ENCODE measurements at regions not wholly inside any gene's neighbourhood (a gene's known extent, or its start where the extent isn't known, plus 50 kb on each side); places are given as distances from the start of the nearest gene placed in this dataset.

GRCh38 chr1:164472841-164473240 lies 86.1 kb upstream of the PBX1 start:
- TF ChIP-seq CTCF (IDR thresholded peaks at IDR 0.05 in 4 of 5, conservative IDR thresholded peaks at IDR 0.05 in 1 of 5) (no peak), POLR2A (IDR thresholded peaks at IDR 0.05) (no peak)

Measured in gastrocnemius medialis (tissue), 4 donors.